GM12878 (cell line): ENCODE measurements at regions not wholly inside any gene's neighbourhood (a gene's known extent, or its start where the extent isn't known, plus 50 kb on each side); places are given as distances from the start of the nearest gene placed in this dataset.

Experiments used
- ATAC-seq: fragments of 200-7000 bp; cut with Tn5 transposase; 3 replicates; pipeline ENCODE4 v1.9.1; 2020; ENCODE audit warnings: mild to moderate bottlenecking, moderate library complexity
- BruUV-seq: library from RNA; stranded (reverse); fragments of 400-500 nt; replicated peaks from 2 replicates; lab custom pipeline; 2021; lab: Mats Ljungman, UMichigan
- CTCF ChIA-PET: fragments of 300-600 bp; sonication (Branson Sonifier 250); formaldehyde crosslinking; extraction: SDS; loops from one replicate; lab custom pipeline; 2021; ENCODE audit warnings: inconsistent platforms; lab: Yijun Ruan, JAX
- POLR2A ChIA-PET: fragments of 350-600 bp; formaldehyde crosslinking; extraction: SDS; loops from one replicate; lab custom pipeline; 2021; ENCODE audit warnings: inconsistent platforms; lab: Charles Lee
- RAD21 ChIA-PET: fragments of 300-600 bp; sonication (Branson Sonifier 250); formaldehyde crosslinking; loops from one replicate; lab custom pipeline; 2023; ENCODE audit warnings: antibody characterized with exemption; ENCODE audit not compliant: unreplicated experiment; lab: Charles Lee
- SMC1A ChIA-PET: fragments of 300-600 bp; sonication (Branson Sonifier 250); formaldehyde crosslinking; loops from one replicate; lab custom pipeline; 2023; ENCODE audit not compliant: unreplicated experiment, uncharacterized antibody; lab: Charles Lee
- DNase-seq: peaks from one replicate; pipeline ENCODE4 v3.0.0-alpha.2; 2011; ENCODE audit warnings: low read depth, low spot score
- FAIRE-seq: peaks from 3 replicates; lab custom pipeline; 2011; peaks lifted over from hg19 to GRCh38; lab: Jason Lieb, UNC
- H2AFZ ChIP-seq: 2 replicates; pipeline ENCODE4 v1.6.0; 2011; ENCODE audit warnings: low read depth, low read length, control low read depth; ENCODE audit not compliant: control insufficient read depth
- H3K27ac ChIP-seq: 2 replicates; pipeline ENCODE4 v1.5.1; 2011; ENCODE audit warnings: control low read depth; ENCODE audit not compliant: control insufficient read depth, insufficient read depth
- H3K27me3 ChIP-seq, 2 experiments: replicated peaks in 1 of 2; 2 replicates each; pipeline versions ENCODE4 v1.6.0 to v1.6.1; 2011; ENCODE audit warnings: low read length in 1 of 2; ENCODE audit not compliant: control insufficient read depth in 2 of 2, insufficient read depth in 2 of 2
- H3K36me3 ChIP-seq, 2 experiments: 2 replicates each; pipeline ENCODE4 v1.5.1; 2011; ENCODE audit warnings: low read length in 1 of 2; ENCODE audit not compliant: control insufficient read depth in 2 of 2, insufficient read depth in 2 of 2
- H3K4me1 ChIP-seq: 2 replicates; pipeline ENCODE4 v1.6.1; 2011; ENCODE audit warnings: mild to moderate bottlenecking, low read length, moderate library complexity, mixed read lengths; ENCODE audit not compliant: control insufficient read depth, insufficient read depth
- H3K4me2 ChIP-seq: 2 replicates; pipeline ENCODE4 v1.6.0; 2011; ENCODE audit warnings: control low read depth; ENCODE audit not compliant: control insufficient read depth, insufficient read depth
- H3K4me3 ChIP-seq: fragments of 200-600 bp; sonication (generic); 2 replicates; pipeline ENCODE4 v1.5.1; 2016
- H3K79me2 ChIP-seq: 2 replicates; pipeline ENCODE4 v1.6.0; 2011; ENCODE audit warnings: low read length; ENCODE audit not compliant: control insufficient read depth, insufficient read depth
- H3K9ac ChIP-seq: 2 replicates; pipeline ENCODE4 v1.8.0; 2011; ENCODE audit warnings: low read length, control low read depth, mixed read lengths; ENCODE audit not compliant: control insufficient read depth, insufficient read depth
- H3K9me3 ChIP-seq: replicated peaks from 3 replicates; pipeline ENCODE4 v1.5.1; 2011; ENCODE audit warnings: mild to moderate bottlenecking, low read length; ENCODE audit not compliant: control insufficient read depth, insufficient read depth
- H4K20me1 ChIP-seq: 2 replicates; pipeline ENCODE4 v1.6.0; 2011; ENCODE audit not compliant: control insufficient read depth, insufficient read depth
- IRF4 ChIP-seq: IDR thresholded peaks from 2 replicates; pipeline ENCODE4 v1.6.1; 2011; ENCODE audit warnings: low read depth, low read length
- IRF5 ChIP-seq: fragments of 450-650 bp; IDR thresholded peaks from 2 replicates; pipeline ENCODE4 v1.6.1; 2017; ENCODE audit warnings: borderline replicate concordance
- NFYB ChIP-seq: IDR thresholded peaks from 2 replicates; pipeline ENCODE4 v1.6.1; 2011; ENCODE audit warnings: low read depth, mild to moderate bottlenecking, low read length, improper control_type of control experiment, moderate library complexity; ENCODE audit not compliant: insufficient read depth
- PRDM15 ChIP-seq: fragments of 450-650 bp; formaldehyde crosslinking; IDR thresholded peaks from 2 replicates; pipeline ENCODE4 v1.4.0; 2020; ENCODE audit warnings: mild to moderate bottlenecking, moderate library complexity
- SIN3A ChIP-seq: IDR thresholded peaks from 2 replicates; pipeline ENCODE4 v1.6.1; 2012; ENCODE audit warnings: low read depth, low read length, improper control_type of control experiment
- SMAD1 ChIP-seq: fragments of 450-650 bp; IDR thresholded peaks from 2 replicates; pipeline ENCODE4 v1.6.1; 2018; ENCODE audit warnings: mild to moderate bottlenecking, low read depth; ENCODE audit not compliant: partially characterized antibody
- SREBF1 ChIP-seq: IDR thresholded peaks from 2 replicates; pipeline ENCODE4 v1.6.1; 2012; ENCODE audit warnings: mild to moderate bottlenecking, low read length
- ZBTB11 ChIP-seq: fragments of 450-650 bp; formaldehyde crosslinking; IDR thresholded peaks from 2 replicates; pipeline ENCODE4 v1.5.0; 2022; ENCODE audit warnings: mild to moderate bottlenecking, missing genetic modification characterization
- WGBS: methylation state at CpG from one replicate; pipeline ENCODE4 v1.1.6; 2016; ENCODE audit warnings: low lambda C conversion rate; ENCODE audit not compliant: insufficient replicate concordance, insufficient coverage; ENCODE audit errors: missing lambda C conversion rate; 5-methylcytosine and 5-hydroxymethylcytosine counted together
- in situ Hi-C: fragments of 300-500 bp; cut with MboI; formaldehyde crosslinking; loops from 9 replicates; pipeline ENCODE4 v1.14.3; 2018; ENCODE audit warnings: mixed read lengths
- intact Hi-C: fragments of 100-400 bp; cut with micrococcal nuclease; formaldehyde crosslinking; loops from one replicate; pipeline ENCODE4 v1.14.2; 2022; ENCODE audit not compliant: unreplicated experiment

- ChIA-PET CTCF (no interaction called here), POLR2A (no interaction called here), SMC1A (interaction anchor here (1.2 kb wide), 1 partner anchor 12 kb away, joined by 3 read pairs; no protein-coding TSS in a partner anchor), RAD21 (no interaction called here)
- Histone ChIP-seq H3K27me3 (no peaks in the 10 kb centered on the region), H3K4me1 (no peaks in the 10 kb centered on the region), H4K20me1 (no peaks in the 10 kb centered on the region), H3K79me2 (no peaks in the 10 kb centered on the region), H3K9me3 (no peaks in the 10 kb centered on the region), H3K4me3 (no peak overlapping the region), H3K36me3 (no peaks in the 10 kb centered on the region), H3K4me2 (no peak overlapping the region), H3K9ac (no peak overlapping the region), H3K27ac (no peak overlapping the region), H2AFZ (no peak overlapping the region)
- FAIRE-seq (no peak), DNase-seq (no peak), ATAC-seq (no peak)
- intact Hi-C loops (no loop called here), in situ Hi-C loops (no loop called here)
- TF ChIP-seq SMAD1 (no peak), IRF5 (no peak), SIN3A (no peak)
- no TSS peak for BruUV-seq
- WGBS: 40% methylated on average over 8 of the region's 8 CpGs
Observed at GRCh38 chr6:164856138-164856537, 453.3 kb downstream of the C6orf118 start.

- POLR2A ChIA-PET: no interaction called here
- 0% methylated on average over 1 of the region's 1 CpG for WGBS
- Histone ChIP-seq H2AFZ (no peak overlapping the region), H3K4me1 (no peaks in the 10 kb centered on the region), H3K9me3 (no peaks in the 10 kb centered on the region), H3K36me3 (no peaks in the 10 kb centered on the region), H3K27me3 (no peaks in the 10 kb centered on the region), H3K4me3 (no peak overlapping the region), H3K4me2 (no peak overlapping the region), H3K27ac (no peak overlapping the region), H4K20me1 (no peaks in the 10 kb centered on the region), H3K79me2 (no peaks in the 10 kb centered on the region), H3K9ac (no peak overlapping the region)
- SMC1A ChIA-PET: interaction anchor here (1.2 kb wide), 1 partner anchor 11 kb away, joined by 3 read pairs; no protein-coding TSS in a partner anchor
- intact Hi-C loops (no loop called here), in situ Hi-C loops (no loop called here)
- BruUV-seq: no TSS peak
- RAD21 ChIA-PET: no interaction called here
- CTCF ChIA-PET: no interaction called here
- DNase-seq (no peak), FAIRE-seq (no peak), ATAC-seq (no peak)
- TF ChIP-seq PRDM15 (CRISPR knock-in tag) (no peak), ZBTB11 (CRISPR knock-in tag) (no peak), IRF4 (no peak), SREBF1 (no peak), NFYB (no peak)
Observed at GRCh38 chr6:164855281-164855680, 454.1 kb downstream of the C6orf118 start.
